ENCODE measurements at regions not wholly inside any gene's neighbourhood (a gene's known extent, or its start where the extent isn't known, plus 50 kb on each side); places are given as distances from the start of the nearest gene placed in this dataset.

- Histone ChIP-seq H3K4me1 (ENCODE audit: control insufficient read depth, extremely low read depth, insufficient read depth, low read length) (no peaks in the 10 kb centered on the region), H3K9me1 (ENCODE audit: control insufficient read depth, extremely low read depth, insufficient read depth, low read length) (no peaks in the 10 kb centered on the region), H2AFZ (ENCODE audit: control insufficient read depth, low read length) (no peak overlapping the region), H3K9ac (ENCODE audit: control insufficient read depth, extremely low read depth, insufficient read depth, low read length) (no peak overlapping the region), H3K9me3 (ENCODE audit: control insufficient read depth, low read depth, low read length) (no peaks in the 10 kb centered on the region), H3K4me2 (ENCODE audit: control insufficient read depth, extremely low read depth, insufficient read depth, low read depth, low read length) (no peak overlapping the region), H3K27ac (ENCODE audit: control insufficient read depth, insufficient read depth, low read length) (no peak overlapping the region), H4K20me1 (ENCODE audit: control insufficient read depth, extremely low read depth, insufficient read depth, low read length) (no peaks in the 10 kb centered on the region), H3K79me2 (ENCODE audit: control insufficient read depth, insufficient read depth, low read length) (no peaks in the 10 kb centered on the region), H3K27me3 (ENCODE audit: control insufficient read depth, extremely low read depth, insufficient read depth, low read length) (no peaks in the 10 kb centered on the region), H3K36me3 (ENCODE audit: control insufficient read depth in 2 of 2, extremely low read depth in 1 of 2, insufficient read depth in 2 of 2, low read length in 2 of 2) (no peaks in the 10 kb centered on the region), H3K4me3 (ENCODE audit: control insufficient read depth in 2 of 3, extremely low read depth in 1 of 3, insufficient read depth in 2 of 3, low read depth in 1 of 3, low read length in 3 of 3) (no peak overlapping the region)
- dilution Hi-C loops (cut with MboI; ENCODE audit: extremely low pct_ligation_motif_present, low sequenced_read_pairs), result no loop called here
- TF ChIP-seq CTCF (optimal IDR thresholded peaks at IDR 0.05 in 1 of 3, IDR thresholded peaks at IDR 0.05 in 1 of 3, conservative IDR thresholded peaks at IDR 0.05 in 1 of 3; ENCODE audit: extremely low read depth in 1 of 3, insufficient read depth in 2 of 3, low read length in 3 of 3) (no peak), EZH2 (IDR thresholded peaks at IDR 0.05; ENCODE audit: low read length) (no peak)
- no peak for FAIRE-seq
- no peak for DNase-seq (ENCODE audit: low read depth, low spot score)
These were observed 151.3 kb upstream of the JADE1 start for GRCh38 chr4:128658214-128658631.

DNA sequence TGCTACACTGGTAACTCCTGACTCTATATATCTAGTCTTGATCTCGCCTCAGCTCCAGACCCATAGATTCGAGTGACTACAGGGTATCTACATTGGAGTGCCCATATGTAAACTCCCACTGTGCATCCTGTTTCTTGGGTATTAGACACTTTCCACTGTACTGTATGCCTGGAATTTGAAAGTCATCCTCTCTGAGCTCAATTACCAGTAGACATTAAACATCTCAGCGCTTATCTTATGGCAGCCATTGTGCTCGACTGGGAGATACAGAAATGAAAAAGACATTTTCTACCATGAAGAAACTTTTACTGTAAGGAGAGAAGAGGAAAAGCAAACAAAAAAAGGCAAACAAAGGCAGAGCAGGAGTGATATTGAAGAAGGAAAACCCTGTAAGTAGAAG is 151.9 kb upstream of the JADE1 start:
- H3K4me2 ChIP-seq (ENCODE audit: control insufficient read depth, extremely low read depth, insufficient read depth, low read depth, low read length), result no peak overlapping the region
- H3K79me2 ChIP-seq (ENCODE audit: control insufficient read depth, insufficient read depth, low read length), result no peaks in the 10 kb centered on the region
- dilution Hi-C loops (cut with MboI; ENCODE audit: extremely low pct_ligation_motif_present, low sequenced_read_pairs), result no loop called here
- no peaks in the 10 kb centered on the region for H3K9me3 ChIP-seq (ENCODE audit: control insufficient read depth, low read depth, low read length)
- H3K4me1 ChIP-seq (ENCODE audit: control insufficient read depth, extremely low read depth, insufficient read depth, low read length), result no peaks in the 10 kb centered on the region
- no peaks in the 10 kb centered on the region for H3K36me3 ChIP-seq (ENCODE audit: control insufficient read depth in 2 of 2, extremely low read depth in 1 of 2, insufficient read depth in 2 of 2, low read length in 2 of 2)
- no peak overlapping the region for H3K9ac ChIP-seq (ENCODE audit: control insufficient read depth, extremely low read depth, insufficient read depth, low read length)
- no peaks in the 10 kb centered on the region for H3K9me1 ChIP-seq (ENCODE audit: control insufficient read depth, extremely low read depth, insufficient read depth, low read length)
- no peak for DNase-seq (ENCODE audit: low read depth, low spot score)
- no peaks in the 10 kb centered on the region for H3K27me3 ChIP-seq (ENCODE audit: control insufficient read depth, extremely low read depth, insufficient read depth, low read length)
- H2AFZ ChIP-seq (ENCODE audit: control insufficient read depth, low read length), result no peak overlapping the region
- H3K4me3 ChIP-seq (ENCODE audit: control insufficient read depth in 2 of 3, extremely low read depth in 1 of 3, insufficient read depth in 2 of 3, low read depth in 1 of 3, low read length in 3 of 3), result no peak overlapping the region
- H4K20me1 ChIP-seq (ENCODE audit: control insufficient read depth, extremely low read depth, insufficient read depth, low read length), result no peaks in the 10 kb centered on the region
- FAIRE-seq, result no peak
- no peak overlapping the region for H3K27ac ChIP-seq (ENCODE audit: control insufficient read depth, insufficient read depth, low read length)
- TF ChIP-seq EZH2 (IDR thresholded peaks at IDR 0.05; ENCODE audit: low read length), result no peak
- no peak for TF ChIP-seq CTCF (optimal IDR thresholded peaks at IDR 0.05 in 1 of 3, IDR thresholded peaks at IDR 0.05 in 1 of 3, conservative IDR thresholded peaks at IDR 0.05 in 1 of 3; ENCODE audit: extremely low read depth in 1 of 3, insufficient read depth in 2 of 3, low read length in 3 of 3)

Data from keratinocyte (primary cell).